CD4-positive, alpha-beta T cell (primary cell): ENCODE measurements at regions not wholly inside any gene's neighbourhood (a gene's known extent, or its start where the extent isn't known, plus 50 kb on each side); places are given as distances from the start of the nearest gene placed in this dataset.

Source experiments
- ATAC-seq: fragments of 200-7000 bp; cut with Tn5 transposase; one replicate; pipeline ENCODE4 v1.10.0; 2022; ENCODE audit warnings: mild to moderate bottlenecking; ENCODE audit not compliant: poor library complexity
- CTCF ChIA-PET: fragments of 350-600 bp; sonication (Branson Sonifier 250); formaldehyde crosslinking; loops from one replicate; lab custom pipeline; 2021; ENCODE audit warnings: antibody characterized with exemption, inconsistent platforms; lab: Charles Lee
- POLR2A ChIA-PET: fragments of 350-600 bp; sonication (Branson Sonifier 250); formaldehyde crosslinking; loops from one replicate; lab custom pipeline; 2021; ENCODE audit warnings: antibody characterized with exemption, inconsistent platforms; lab: Charles Lee
- DNase-seq, 14 experiments: peaks; one replicate each; pipeline ENCODE4 v3.0.0-alpha.2; 2013 to 2020; ENCODE audit warnings: mixed read lengths in 2 of 14
- H3K27ac ChIP-seq, 2 donors: one replicate each; pipeline versions ENCODE4 v1.5.1 to v1.7.0; 2013; ENCODE audit warnings: low read length in 2 of 2, low read depth in 1 of 2, mild to moderate bottlenecking in 1 of 2
- H3K27me3 ChIP-seq, 2 experiments: 1 replicate in 1 of 2; 2 replicates in 1 of 2; pipeline versions ENCODE4 v1.6.1 to v1.7.0; 2013; ENCODE audit warnings: low read length in 2 of 2, control low read depth in 1 of 2, mild to moderate bottlenecking in 1 of 2, moderate library complexity in 1 of 2; ENCODE audit not compliant: insufficient read depth in 2 of 2, control insufficient read depth in 1 of 2
- H3K36me3 ChIP-seq: one replicate; pipeline ENCODE4 v1.6.1; 2013; ENCODE audit warnings: low read length, control low read depth; ENCODE audit not compliant: insufficient read depth
- H3K4me1 ChIP-seq: one replicate; pipeline ENCODE4 v1.6.1; 2013; ENCODE audit warnings: low read length, control low read depth; ENCODE audit not compliant: insufficient read depth
- H3K4me3 ChIP-seq: one replicate; pipeline ENCODE4 v1.5.1; 2013; ENCODE audit warnings: mild to moderate bottlenecking, low read length, moderate library complexity
- H3K9me3 ChIP-seq, 2 experiments: 1 replicate in 1 of 2; 2 replicates in 1 of 2; pipeline versions ENCODE4 v1.6.1 to v1.7.0; 2013; ENCODE audit warnings: low read length in 2 of 2, mild to moderate bottlenecking in 2 of 2, control low read depth in 1 of 2, moderate library complexity in 1 of 2; ENCODE audit not compliant: control insufficient read depth in 1 of 2, insufficient read depth in 1 of 2
- H3K27ac Mint-ChIP-seq: one replicate; pipeline ENCODE4 v1.8.0; 2020; ENCODE audit warnings: mixed read lengths
- H3K27me3 Mint-ChIP-seq: one replicate; pipeline ENCODE4 v1.8.0; 2021; ENCODE audit warnings: mixed read lengths
- H3K36me3 Mint-ChIP-seq: one replicate; pipeline ENCODE4 v1.8.0; 2021; ENCODE audit warnings: low read depth, mixed read lengths
- H3K4me1 Mint-ChIP-seq: one replicate; pipeline ENCODE4 v1.8.0; 2021; ENCODE audit warnings: low read depth, mixed read lengths
- H3K4me3 Mint-ChIP-seq: one replicate; pipeline ENCODE4 v1.8.0; 2020; ENCODE audit warnings: mild to moderate bottlenecking, mixed read lengths
- H3K9me3 Mint-ChIP-seq: one replicate; pipeline ENCODE4 v1.8.0; 2020; ENCODE audit warnings: mixed read lengths
- CTCF ChIP-seq: fragments of 200-600 bp; IDR thresholded peaks from one replicate; pipeline ENCODE4 v1.8.0; 2022; ENCODE audit warnings: antibody characterized with exemption, mild to moderate bottlenecking
- intact Hi-C, 2 experiments: fragments of 100-400 bp; cut with DNase I in 1 of 2; cut with micrococcal nuclease in 1 of 2; formaldehyde crosslinking; loops; one replicate each; pipeline versions ENCODE4 v1.15.1 to v1.9.0; 2023 to 2025; cut with DNase I, micrococcal nuclease

- H3K4me3 ChIP-seq = no peak overlapping the region
- no peak overlapping the region for H3K4me3 Mint-ChIP-seq
- no peaks in the 10 kb centered on the region for H3K9me3 ChIP-seq
- H3K27me3 ChIP-seq = no peaks in the 10 kb centered on the region
- POLR2A ChIA-PET = no interaction called here
- CTCF ChIA-PET = no interaction called here
- H3K27me3 Mint-ChIP-seq = no peaks in the 10 kb centered on the region
- H3K27ac Mint-ChIP-seq = no peak overlapping the region
- H3K27ac ChIP-seq = no peak overlapping the region
- H3K36me3 Mint-ChIP-seq = no peaks in the 10 kb centered on the region
- H3K4me1 Mint-ChIP-seq = peaks cover 13% of the 10 kb centered on the region
- ATAC-seq = no peak
- no peak for TF ChIP-seq CTCF
- H3K4me1 ChIP-seq = peaks cover 2% of the 10 kb centered on the region
- H3K9me3 Mint-ChIP-seq = no peaks in the 10 kb centered on the region
- no peaks in the 10 kb centered on the region for H3K36me3 ChIP-seq
- intact Hi-C loops = no loop called here
- no peak for DNase-seq
These were observed 450.7 kb downstream of the TNS1 start for GRCh38 chr2:217552081-217552480.

GRCh38 chr2:217551252-217551899, 451.4 kb downstream of the TNS1 start:
- no peak overlapping the region for H3K4me3 Mint-ChIP-seq
- no peak overlapping the region for H3K4me3 ChIP-seq
- ChIA-PET POLR2A (no interaction called here), CTCF (no interaction called here)
- H3K27me3 Mint-ChIP-seq = no peaks in the 10 kb centered on the region
- ATAC-seq (no peak), DNase-seq (no peak)
- H3K36me3 Mint-ChIP-seq = no peaks in the 10 kb centered on the region
- intact Hi-C loops = no loop called here
- no peak overlapping the region for H3K27ac ChIP-seq
- TF ChIP-seq CTCF = no peak
- no peaks in the 10 kb centered on the region for H3K27me3 ChIP-seq
- no peak overlapping the region for H3K27ac Mint-ChIP-seq
- H3K9me3 ChIP-seq = no peaks in the 10 kb centered on the region
- peaks cover 13% of the 10 kb centered on the region for H3K4me1 Mint-ChIP-seq
- peaks cover 2% of the 10 kb centered on the region for H3K4me1 ChIP-seq
- H3K9me3 Mint-ChIP-seq = no peaks in the 10 kb centered on the region
- H3K36me3 ChIP-seq = no peaks in the 10 kb centered on the region

GRCh38 chr2:217539126-217539525, 463.7 kb downstream of the TNS1 start:
- Mint-ChIP-seq H3K4me3 (no peak overlapping the region), H3K36me3 (no peaks in the 10 kb centered on the region), H3K27me3 (no peaks in the 10 kb centered on the region), H3K27ac (no peak overlapping the region), H3K4me1 (no peaks in the 10 kb centered on the region), H3K9me3 (no peaks in the 10 kb centered on the region)
- Histone ChIP-seq H3K27ac (no peak overlapping the region), H3K4me1 (no peaks in the 10 kb centered on the region), H3K9me3 (no peaks in the 10 kb centered on the region), H3K36me3 (no peaks in the 10 kb centered on the region), H3K4me3 (no peak overlapping the region), H3K27me3 (no peaks in the 10 kb centered on the region)
- intact Hi-C loops = no loop called here
- DNase-seq = no peak
- ChIA-PET POLR2A (no interaction called here), CTCF (no interaction called here)
- no peak for ATAC-seq
- TF ChIP-seq CTCF = no peak
